ENCODE measurements at regions not wholly inside any gene's neighbourhood (a gene's known extent, or its start where the extent isn't known, plus 50 kb on each side); places are given as distances from the start of the nearest gene placed in this dataset.

DNA sequence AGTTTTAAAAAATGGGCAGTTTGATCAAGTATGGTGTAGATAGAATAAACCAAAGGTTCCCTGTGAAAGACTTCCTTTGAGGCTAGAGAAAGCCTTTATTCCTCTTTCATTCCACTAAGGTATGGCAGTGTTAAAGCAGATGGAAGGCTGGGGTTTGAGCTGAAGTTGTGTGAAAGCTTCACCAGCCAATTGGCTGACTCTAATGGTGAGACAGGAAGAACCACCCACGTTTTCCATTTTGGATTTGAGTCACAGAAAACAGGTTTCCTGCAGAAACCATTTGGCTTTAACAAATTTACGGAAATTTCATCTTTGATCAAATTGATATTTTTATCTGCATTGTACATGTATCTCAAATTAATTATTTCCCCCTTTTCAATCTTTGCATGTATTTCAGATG lies 455.0 kb downstream of the PCNX1 start:
- TF ChIP-seq, protein P1, sequence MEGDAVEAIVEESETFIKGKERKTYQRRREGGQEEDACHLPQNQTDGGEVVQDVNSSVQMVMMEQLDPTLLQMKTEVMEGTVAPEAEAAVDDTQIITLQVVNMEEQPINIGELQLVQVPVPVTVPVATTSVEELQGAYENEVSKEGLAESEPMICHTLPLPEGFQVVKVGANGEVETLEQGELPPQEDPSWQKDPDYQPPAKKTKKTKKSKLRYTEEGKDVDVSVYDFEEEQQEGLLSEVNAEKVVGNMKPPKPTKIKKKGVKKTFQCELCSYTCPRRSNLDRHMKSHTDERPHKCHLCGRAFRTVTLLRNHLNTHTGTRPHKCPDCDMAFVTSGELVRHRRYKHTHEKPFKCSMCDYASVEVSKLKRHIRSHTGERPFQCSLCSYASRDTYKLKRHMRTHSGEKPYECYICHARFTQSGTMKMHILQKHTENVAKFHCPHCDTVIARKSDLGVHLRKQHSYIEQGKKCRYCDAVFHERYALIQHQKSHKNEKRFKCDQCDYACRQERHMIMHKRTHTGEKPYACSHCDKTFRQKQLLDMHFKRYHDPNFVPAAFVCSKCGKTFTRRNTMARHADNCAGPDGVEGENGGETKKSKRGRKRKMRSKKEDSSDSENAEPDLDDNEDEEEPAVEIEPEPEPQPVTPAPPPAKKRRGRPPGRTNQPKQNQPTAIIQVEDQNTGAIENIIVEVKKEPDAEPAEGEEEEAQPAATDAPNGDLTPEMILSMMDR (IDR thresholded peaks at IDR 0.05) = no peak
- no peak for TF ChIP-seq POLR2A (IDR thresholded peaks at IDR 0.05)
- no peak for TF ChIP-seq POLR2AphosphoS5 (IDR thresholded peaks at IDR 0.05)
- TF ChIP-seq EP300 (IDR thresholded peaks at IDR 0.05) = no peak
